ENCODE measurements at regions not wholly inside any gene's neighbourhood (a gene's known extent, or its start where the extent isn't known, plus 50 kb on each side); places are given as distances from the start of the nearest gene placed in this dataset.

- TF ChIP-seq PRPF4 (IDR thresholded peaks at IDR 0.05; ENCODE audit: low read depth, low read length, poor library complexity, severe bottlenecking) (no peak), EZH2 (conservative IDR thresholded peaks at IDR 0.05; ENCODE audit: low read depth, low read length) (no peak), MTA1 (CRISPR knock-in tag; IDR thresholded peaks at IDR 0.05; ENCODE audit: borderline replicate concordance) (peak; percentile 39; the same call in 1 of the 2 replicates), ZKSCAN8 (CRISPR knock-in tag; IDR thresholded peaks at IDR 0.05; ENCODE audit: borderline replicate concordance) (peak; percentile 98), EED (CRISPR knock-in tag; IDR thresholded peaks at IDR 0.05) (no peak), ZFP36 (IDR thresholded peaks at IDR 0.05; ENCODE audit: borderline replicate concordance, low read depth, low read length, partially characterized antibody) (peak; percentile 81), NFRKB (IDR thresholded peaks at IDR 0.05) (no peak), ZNF766 (CRISPR knock-in tag; IDR thresholded peaks at IDR 0.05; ENCODE audit: borderline replicate concordance) (no peak; the same call in 1 of the 2 replicates), ZFP36L1 (CRISPR knock-in tag; IDR thresholded peaks at IDR 0.05) (peak; percentile 78; the same call in 1 of the 2 replicates), ZNF709 (CRISPR knock-in tag; IDR thresholded peaks at IDR 0.05) (0 out of 2 replicates have a peak, but pooled peaks have one; percentile 24), NCOA1 (CRISPR knock-in tag; IDR thresholded peaks at IDR 0.05) (peak; percentile 80; the same call in 1 of the 2 replicates), IRX3 (CRISPR knock-in tag; IDR thresholded peaks at IDR 0.05; ENCODE audit: borderline replicate concordance, low read depth) (peak; percentile 68; the same call in 1 of the 2 replicates), ZNF644 (CRISPR knock-in tag; IDR thresholded peaks at IDR 0.05; ENCODE audit: low read depth) (peak; percentile 51; the same call in 1 of the 2 replicates), KDM1A (CRISPR knock-in tag; IDR thresholded peaks at IDR 0.05) (peak; percentile 97), PHF5A (CRISPR knock-in tag; IDR thresholded peaks at IDR 0.05; ENCODE audit: low read depth, unreplicated experiment) (peak; percentile 80), ARNT2 (CRISPR knock-in tag; IDR thresholded peaks at IDR 0.05; ENCODE audit: low read depth) (peak; percentile 67; the same call in 1 of the 2 replicates), CEBPB (IDR thresholded peaks at IDR 0.05; ENCODE audit: borderline replicate concordance, low read depth, low read length) (peak; percentile 71; the same call in 1 of the 2 replicates), TSC22D2 (CRISPR knock-in tag; IDR thresholded peaks at IDR 0.05; ENCODE audit: borderline replicate concordance) (no peak), MNT (IDR thresholded peaks at IDR 0.05) (peak; percentile 70), REL (CRISPR knock-in tag; conservative IDR thresholded peaks at IDR 0.05) (0 out of 2 replicates have a peak, but pooled peaks have one; percentile 73), ZNF20 (CRISPR knock-in tag; IDR thresholded peaks at IDR 0.05) (peak; percentile 71; the same call in 1 of the 2 replicates), MLXIP (CRISPR knock-in tag; IDR thresholded peaks at IDR 0.05; ENCODE audit: borderline replicate concordance) (0 out of 2 replicates have a peak, but pooled peaks have one; percentile 13), PLRG1 (conservative IDR thresholded peaks at IDR 0.05) (no peak), ARNTL (CRISPR knock-in tag; IDR thresholded peaks at IDR 0.05) (peak; percentile 80), FUBP1 (CRISPR knock-in tag; IDR thresholded peaks at IDR 0.05; ENCODE audit: borderline replicate concordance) (no peak)
Observed at GRCh38 chr2:48221846-48222516, 92.5 kb upstream of the FOXN2 start (continued).
